ENCODE measurements at regions not wholly inside any gene's neighbourhood (a gene's known extent, or its start where the extent isn't known, plus 50 kb on each side); places are given as distances from the start of the nearest gene placed in this dataset.

- Histone ChIP-seq H2AFZ (ENCODE audit: low read depth, low read length) (no peak overlapping the region), H3K9me3 (replicated peaks; ENCODE audit: control insufficient read depth, insufficient read depth, low read depth, low read length) (no peaks in the 10 kb centered on the region), H3K9me1 (ENCODE audit: control insufficient read depth, insufficient read depth, low read length) (no peaks in the 10 kb centered on the region), H4K20me1 (replicated peaks; ENCODE audit: control insufficient read depth, insufficient read depth, low read length) (no peaks in the 10 kb centered on the region), H3K4me1 (replicated peaks in 1 of 2; ENCODE audit: control insufficient read depth in 2 of 2, insufficient read depth in 2 of 2, low read length in 2 of 2) (no peaks in the 10 kb centered on the region), H3K27me3 (ENCODE audit: control insufficient read depth in 2 of 2, insufficient read depth in 2 of 2, low read length in 2 of 2) (0 out of 5 replicates have a peak, but pooled peaks cover 0 to under 1% of the 10 kb centered on the region in 2 experiments), H3K9ac (ENCODE audit: insufficient read depth in 1 of 2, low read depth in 2 of 2, low read length in 2 of 2) (no peak overlapping the region), H3K27ac (ENCODE audit: extremely low read depth, low read depth, low read length) (no peak overlapping the region), H3K4me3 (no peak overlapping the region), H3K4me2 (ENCODE audit: insufficient read depth, low read length) (no peak overlapping the region), H3K79me2 (ENCODE audit: control insufficient read depth, insufficient read depth, low read length) (no peaks in the 10 kb centered on the region), H3K36me3 (ENCODE audit: control insufficient read depth, insufficient read depth, low read length) (no peaks in the 10 kb centered on the region)
- POLR2A ChIA-PET: no interaction called here
- TF ChIP-seq ZNF232 (CRISPR knock-in tag; IDR thresholded peaks at IDR 0.05) (no peak), ZNF764 (CRISPR knock-in tag; IDR thresholded peaks at IDR 0.05; ENCODE audit: low read depth) (no peak), CREB3 (tag; conservative IDR thresholded peaks at IDR 0.05; ENCODE audit: low read depth) (no peak)
- intact Hi-C loops (cut with micrococcal nuclease) (no loop called here), in situ Hi-C loops (cut with MboI) (no loop called here)
- CTCF ChIA-PET (ENCODE audit: low intra/inter-chr PET ratio): no interaction called here
- FAIRE-seq (no peak), DNase-seq (ENCODE audit: extremely low read depth in 1 of 4, low spot score in 3 of 4) (no peak), ATAC-seq (no peak)
- 0% methylated on average over 1 of the region's 1 CpG for WGBS (ENCODE audit: insufficient coverage, low coverage, missing lambda C conversion rate)
- no TSS peak for BruUV-seq (replicated peaks)
These were observed 211.9 kb upstream of the GLI3 start for GRCh38 chr7:42448901-42449300.

- no TSS peak for BruUV-seq (replicated peaks)
These were observed 208.7 kb upstream of the GLI3 start for GRCh38 chr7:42445691-42446090.

More at GRCh38 chr7:42445691-42446090, 208.7 kb upstream of the GLI3 start:
- Histone ChIP-seq H3K9ac (ENCODE audit: insufficient read depth in 1 of 2, low read depth in 2 of 2, low read length in 2 of 2) (no peak overlapping the region), H3K4me2 (ENCODE audit: insufficient read depth, low read length) (no peak overlapping the region), H3K36me3 (ENCODE audit: control insufficient read depth, insufficient read depth, low read length) (no peaks in the 10 kb centered on the region), H3K27me3 (ENCODE audit: control insufficient read depth in 2 of 2, insufficient read depth in 2 of 2, low read length in 2 of 2) (no peaks in the 10 kb centered on the region), H3K79me2 (ENCODE audit: control insufficient read depth, insufficient read depth, low read length) (no peaks in the 10 kb centered on the region), H3K4me1 (replicated peaks in 1 of 2; ENCODE audit: control insufficient read depth in 2 of 2, insufficient read depth in 2 of 2, low read length in 2 of 2) (no peaks in the 10 kb centered on the region), H3K9me3 (replicated peaks; ENCODE audit: control insufficient read depth, insufficient read depth, low read depth, low read length) (no peaks in the 10 kb centered on the region), H2AFZ (ENCODE audit: low read depth, low read length) (no peak overlapping the region), H3K27ac (ENCODE audit: extremely low read depth, low read depth, low read length) (no peak overlapping the region), H4K20me1 (replicated peaks; ENCODE audit: control insufficient read depth, insufficient read depth, low read length) (no peaks in the 10 kb centered on the region), H3K4me3 (no peak overlapping the region), H3K9me1 (ENCODE audit: control insufficient read depth, insufficient read depth, low read length) (no peaks in the 10 kb centered on the region)
- ChIA-PET CTCF (ENCODE audit: low intra/inter-chr PET ratio) (no interaction called here), POLR2A (no interaction called here)
- FAIRE-seq (no peak), DNase-seq (ENCODE audit: extremely low read depth in 1 of 4, low spot score in 3 of 4) (no peak), ATAC-seq (no peak)
- TF ChIP-seq CHD1 (IDR thresholded peaks at IDR 0.05; ENCODE audit: low read length) (no peak), HINFP (tag; conservative IDR thresholded peaks at IDR 0.05; ENCODE audit: low read depth) (no peak), SMAD1 (IDR thresholded peaks at IDR 0.05; ENCODE audit: low read depth, low read length, partially characterized antibody) (no peak), FOXJ3 (CRISPR knock-in tag; IDR thresholded peaks at IDR 0.05) (no peak), TCF7L2 (IDR thresholded peaks at IDR 0.05; ENCODE audit: low read depth, low read length) (no peak), ZNF668 (CRISPR knock-in tag; IDR thresholded peaks at IDR 0.05) (no peak), NFATC3 (IDR thresholded peaks at IDR 0.05) (no peak), NFE2 (IDR thresholded peaks at IDR 0.05; ENCODE audit: low read depth) (no peak), NELFE (IDR thresholded peaks at IDR 0.05; ENCODE audit: insufficient read depth, insufficient read length) (no peak)
- TF ChIP-seq, protein P1, sequence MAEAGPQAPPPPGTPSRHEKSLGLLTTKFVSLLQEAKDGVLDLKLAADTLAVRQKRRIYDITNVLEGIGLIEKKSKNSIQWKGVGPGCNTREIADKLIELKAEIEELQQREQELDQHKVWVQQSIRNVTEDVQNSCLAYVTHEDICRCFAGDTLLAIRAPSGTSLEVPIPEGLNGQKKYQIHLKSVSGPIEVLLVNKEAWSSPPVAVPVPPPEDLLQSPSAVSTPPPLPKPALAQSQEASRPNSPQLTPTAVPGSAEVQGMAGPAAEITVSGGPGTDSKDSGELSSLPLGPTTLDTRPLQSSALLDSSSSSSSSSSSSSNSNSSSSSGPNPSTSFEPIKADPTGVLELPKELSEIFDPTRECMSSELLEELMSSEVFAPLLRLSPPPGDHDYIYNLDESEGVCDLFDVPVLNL (CRISPR knock-in tag; IDR thresholded peaks at IDR 0.05; ENCODE audit: low read depth): no peak
- in situ Hi-C loops (cut with MboI): no loop called here
- intact Hi-C loops (cut with micrococcal nuclease): no loop called here

All from K562 (cell line).